GM23338 (cell line): ENCODE measurements at regions not wholly inside any gene's neighbourhood (a gene's known extent, or its start where the extent isn't known, plus 50 kb on each side); places are given as distances from the start of the nearest gene placed in this dataset.

Source experiments
- EZH2 ChIP-seq: fragments of 200-600 bp; sonication (generic); IDR thresholded peaks from one replicate; pipeline ENCODE4 v1.8.0; 2017; ENCODE audit warnings: antibody characterized with exemption, mild to moderate bottlenecking, low read depth; ENCODE audit not compliant: unreplicated experiment
- POLR2AphosphoS5 ChIP-seq: IDR thresholded peaks from 2 replicates; pipeline ENCODE4 v1.6.1; 2016; ENCODE audit warnings: antibody characterized with exemption, low read depth
- TF ChIP-seq, protein P1 (sequence below), 2 experiments: fragments of 200-600 bp in 1 of 2; sonication (generic) in 1 of 2; conservative IDR thresholded peaks; 2 replicates each; pipeline versions ENCODE4 v1.5.1 to v1.6.1; 2016 to 2017; ENCODE audit warnings: antibody characterized with exemption in 2 of 2, low read depth in 2 of 2, mild to moderate bottlenecking in 2 of 2, moderate library complexity in 1 of 2

DNA sequence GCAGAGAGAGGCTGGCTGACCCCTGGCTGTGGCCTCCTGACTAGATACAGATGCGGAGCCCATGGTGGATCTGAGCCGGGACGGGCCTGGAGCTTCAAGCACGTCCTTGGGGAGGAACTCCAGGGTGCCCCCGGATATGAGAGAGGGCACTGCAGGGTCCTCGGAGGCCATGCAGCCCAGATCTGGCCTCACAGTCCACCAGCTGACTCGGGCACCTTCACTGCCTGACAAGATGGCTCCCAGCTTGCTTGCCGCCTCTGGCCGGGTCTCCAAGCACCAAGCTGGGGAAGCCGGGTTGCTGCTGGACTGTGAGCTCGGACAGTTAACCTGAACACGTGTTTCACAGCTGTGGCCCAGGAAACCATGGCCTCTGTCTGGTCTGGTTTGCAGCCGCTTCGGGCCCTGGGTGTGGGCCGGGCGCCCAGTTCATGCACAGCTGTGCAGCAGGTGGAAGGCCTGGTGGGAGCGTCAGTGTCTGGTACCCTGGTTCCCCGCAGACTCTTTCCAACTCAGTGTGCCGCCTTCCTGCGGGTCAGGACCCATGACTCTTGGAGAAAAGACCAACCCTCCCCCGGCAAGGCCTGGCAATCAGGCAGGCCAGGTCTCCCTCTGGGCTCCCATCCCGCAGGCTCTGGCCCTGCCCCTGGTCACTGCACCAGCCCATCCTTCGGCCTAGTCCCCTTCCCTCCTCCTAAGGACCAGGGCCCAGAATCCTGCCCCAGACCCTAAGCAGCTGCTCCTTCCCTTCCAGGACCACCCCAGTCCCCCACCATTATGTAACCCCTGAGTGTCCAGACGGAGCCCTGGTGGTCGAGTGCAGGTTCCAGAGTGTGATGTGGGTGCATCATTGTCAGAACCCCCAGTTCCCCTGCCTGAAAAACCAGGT, 74.6 kb upstream of the OTOS start:
- TF ChIP-seq, protein P1, sequence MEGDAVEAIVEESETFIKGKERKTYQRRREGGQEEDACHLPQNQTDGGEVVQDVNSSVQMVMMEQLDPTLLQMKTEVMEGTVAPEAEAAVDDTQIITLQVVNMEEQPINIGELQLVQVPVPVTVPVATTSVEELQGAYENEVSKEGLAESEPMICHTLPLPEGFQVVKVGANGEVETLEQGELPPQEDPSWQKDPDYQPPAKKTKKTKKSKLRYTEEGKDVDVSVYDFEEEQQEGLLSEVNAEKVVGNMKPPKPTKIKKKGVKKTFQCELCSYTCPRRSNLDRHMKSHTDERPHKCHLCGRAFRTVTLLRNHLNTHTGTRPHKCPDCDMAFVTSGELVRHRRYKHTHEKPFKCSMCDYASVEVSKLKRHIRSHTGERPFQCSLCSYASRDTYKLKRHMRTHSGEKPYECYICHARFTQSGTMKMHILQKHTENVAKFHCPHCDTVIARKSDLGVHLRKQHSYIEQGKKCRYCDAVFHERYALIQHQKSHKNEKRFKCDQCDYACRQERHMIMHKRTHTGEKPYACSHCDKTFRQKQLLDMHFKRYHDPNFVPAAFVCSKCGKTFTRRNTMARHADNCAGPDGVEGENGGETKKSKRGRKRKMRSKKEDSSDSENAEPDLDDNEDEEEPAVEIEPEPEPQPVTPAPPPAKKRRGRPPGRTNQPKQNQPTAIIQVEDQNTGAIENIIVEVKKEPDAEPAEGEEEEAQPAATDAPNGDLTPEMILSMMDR (conservative IDR thresholded peaks at IDR 0.05; ENCODE audit: low read depth in 2 of 2), result no peak
- TF ChIP-seq EZH2 (no peak), POLR2AphosphoS5 (no peak)
